Superior temporal gyrus (tissue), 1 donor: ENCODE measurements at regions not wholly inside any gene's neighbourhood (a gene's known extent, or its start where the extent isn't known, plus 50 kb on each side); places are given as distances from the start of the nearest gene placed in this dataset.

Source experiments
- DNase-seq: peaks from one replicate; pipeline ENCODE4 v3.0.0-alpha.2; 2016; ENCODE audit errors: extremely low spot score

- DNase-seq: peak; percentile 30
Measured at GRCh38 chr14:26128931-26129671, 468.7 kb downstream of the NOVA1 start.

DNA sequence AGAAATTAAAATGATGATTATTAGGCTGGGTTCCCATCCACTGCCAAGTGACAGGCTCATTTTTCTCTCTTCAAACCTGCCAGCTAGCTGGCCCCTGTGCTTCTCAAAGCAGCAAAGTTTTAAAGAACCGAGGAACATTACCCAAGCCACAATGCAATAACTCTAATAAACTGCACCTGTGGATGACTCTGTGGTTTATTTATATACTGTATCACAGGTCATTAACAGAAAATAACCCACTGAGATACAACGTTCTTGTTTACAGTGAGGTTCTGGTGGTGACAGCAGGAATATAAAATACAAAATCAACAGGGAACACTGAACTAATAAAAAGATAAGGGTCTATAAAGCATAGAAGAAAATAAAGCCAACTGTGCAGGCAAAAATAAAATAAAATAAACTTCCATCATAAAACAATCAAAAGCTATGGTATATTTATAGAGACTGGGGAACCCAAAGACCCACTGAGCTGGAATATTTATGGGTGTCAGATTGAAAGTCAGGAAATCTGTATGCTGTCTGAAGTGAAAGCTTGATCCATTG, 472.9 kb downstream of the NOVA1 start:
- no peak for DNase-seq

DNA sequence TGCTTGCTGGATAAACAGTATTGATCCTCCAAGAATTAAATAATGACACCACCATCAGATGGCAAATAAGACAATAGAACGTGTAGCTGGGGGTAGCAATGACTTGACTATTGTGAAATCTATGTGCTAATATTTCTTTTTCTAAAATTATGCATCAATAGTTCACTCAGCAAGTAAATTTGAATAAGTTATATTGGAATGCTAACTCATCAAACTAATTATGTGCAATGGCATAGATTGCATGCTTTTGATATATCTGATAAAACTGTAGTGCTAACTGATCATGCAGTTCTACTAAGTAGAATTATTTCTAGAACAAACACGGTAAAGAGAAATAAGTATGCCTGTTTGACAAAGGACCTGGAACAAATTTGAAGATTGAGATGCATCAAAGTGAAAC, 474.4 kb downstream of the NOVA1 start:
- no peak for DNase-seq

DNA sequence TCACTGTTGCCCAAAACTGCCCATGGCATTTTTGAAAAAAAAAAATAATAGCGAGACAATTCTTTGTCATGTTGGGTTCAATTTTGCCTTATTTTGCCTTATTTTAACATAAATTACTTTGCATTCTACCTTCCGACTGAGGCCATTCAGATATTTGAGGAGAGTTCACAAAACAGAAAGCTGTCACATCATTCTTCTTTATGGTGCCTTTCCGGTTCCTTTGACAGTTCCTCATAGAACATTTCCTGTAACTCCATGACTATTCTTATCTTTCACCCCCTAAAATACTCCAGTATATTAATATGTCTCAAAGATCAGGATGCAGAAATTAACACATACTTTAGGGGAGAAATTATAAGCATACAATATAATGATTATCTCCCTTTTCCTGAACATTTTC, 476.7 kb downstream of the NOVA1 start:
- no peak for DNase-seq

DNA sequence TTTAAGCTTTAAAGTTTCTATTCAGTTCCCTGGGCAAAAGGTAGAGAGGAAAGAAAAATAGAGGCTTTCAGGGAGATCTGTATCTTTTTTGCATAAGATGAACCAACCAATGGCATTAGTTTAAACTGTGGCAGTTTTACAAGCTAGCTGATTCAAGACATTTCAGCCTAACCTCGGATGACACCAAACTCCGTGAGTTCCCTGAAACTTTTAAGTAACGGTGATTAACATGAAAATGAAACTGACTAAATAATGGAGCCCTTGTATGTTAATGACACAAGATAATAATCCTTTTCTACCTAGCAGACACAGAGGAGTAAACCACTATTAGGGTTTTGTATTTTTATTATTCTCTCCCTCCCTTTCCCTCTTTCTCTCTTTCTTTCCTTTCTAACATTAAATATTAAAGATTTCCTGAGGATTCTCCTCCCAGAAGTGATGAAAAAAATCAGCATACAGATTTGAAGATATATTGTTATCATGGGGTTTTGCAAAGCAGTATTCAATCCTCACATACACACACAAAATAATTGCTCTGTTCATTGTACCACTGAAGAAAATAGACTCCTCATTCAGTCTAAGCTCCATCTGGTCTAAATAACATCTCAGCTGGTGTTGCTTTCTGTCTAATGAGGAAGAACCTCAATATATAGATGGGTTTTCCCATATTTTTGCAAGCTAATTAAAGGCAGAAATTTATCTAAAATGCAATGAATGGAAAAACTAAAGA, 483.8 kb downstream of the NOVA1 start:
- no peak for DNase-seq

DNA sequence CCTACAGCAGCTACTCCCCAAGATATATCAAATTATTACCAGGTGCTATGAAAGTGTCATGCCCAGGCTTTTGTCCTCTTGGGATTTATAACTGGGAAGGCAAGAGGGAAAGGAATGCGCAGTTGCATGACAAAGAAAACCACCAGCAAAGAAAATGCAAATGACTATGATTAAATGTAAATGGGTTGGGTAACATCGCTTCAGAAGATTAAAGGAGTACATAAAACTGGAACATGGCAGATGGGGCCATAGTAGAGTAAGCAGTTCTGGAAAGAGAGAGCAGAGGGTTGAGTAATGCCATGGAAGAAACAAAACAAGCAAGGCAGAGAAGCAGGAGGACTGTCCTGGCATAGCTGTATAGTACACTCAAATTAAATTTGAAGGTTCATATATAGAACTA, 493.1 kb downstream of the NOVA1 start:
- no peak for DNase-seq

DNA sequence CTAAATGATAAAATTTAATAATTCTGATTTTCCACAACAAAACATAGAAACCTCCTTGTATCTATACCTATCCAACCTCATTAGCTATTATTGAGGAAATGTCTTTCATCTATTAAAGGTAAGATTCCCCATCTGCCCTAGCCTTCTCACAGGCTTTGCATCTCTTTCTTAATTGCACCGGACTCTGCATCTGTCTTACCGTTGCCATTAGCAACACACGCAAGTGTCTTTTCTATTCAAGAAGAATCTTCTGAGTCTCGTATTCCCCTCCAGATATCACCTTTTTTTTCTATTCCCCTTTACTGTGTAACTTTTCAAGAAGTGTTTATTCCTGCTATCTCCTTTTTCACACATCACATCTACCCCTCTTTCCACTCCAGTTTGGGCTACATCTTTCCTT, 500.0 kb downstream of the NOVA1 start:
- peak; percentile 19 for DNase-seq

GRCh38 chr14:26088275-26088674, 509.6 kb downstream of the NOVA1 start:
- DNase-seq: no peak

DNA sequence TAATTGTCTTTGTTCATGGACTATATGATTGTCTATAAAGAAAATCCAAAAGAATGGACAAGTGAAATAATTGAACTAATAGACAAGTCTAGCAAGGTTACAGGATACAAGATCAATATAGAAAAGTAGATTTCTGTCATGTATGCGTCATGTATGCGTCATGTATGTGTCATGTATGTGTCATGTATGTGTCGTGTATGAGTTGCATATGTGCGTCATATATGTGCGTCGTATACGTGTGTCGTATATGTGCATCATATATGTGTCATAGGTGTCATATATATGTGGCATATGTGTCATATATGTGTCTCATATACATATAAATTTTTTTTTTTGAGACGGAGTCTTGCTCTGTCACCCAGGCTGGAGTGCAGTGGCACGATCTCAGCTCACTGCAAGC, 516.8 kb downstream of the NOVA1 start:
- no peak for DNase-seq

DNA sequence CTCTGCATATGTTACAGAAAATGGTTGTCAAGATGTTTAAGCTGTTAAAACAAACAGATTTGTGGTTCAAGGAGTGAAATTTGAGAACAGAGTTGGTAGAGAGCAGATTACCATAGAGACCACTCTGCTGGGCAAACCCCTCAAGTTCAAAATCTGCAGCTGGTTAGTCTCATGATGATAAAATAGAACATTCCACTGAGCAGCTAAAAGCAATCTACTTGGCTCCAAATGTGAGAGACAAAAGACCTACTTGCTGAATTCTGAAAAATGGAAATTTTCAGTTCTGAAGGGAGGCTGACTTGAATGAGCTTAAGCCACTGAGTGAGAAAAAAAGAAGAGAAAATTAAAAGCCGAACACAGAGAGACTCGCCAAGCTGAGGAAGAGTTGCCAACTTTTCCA, 519.3 kb downstream of the NOVA1 start:
- DNase-seq: peak; percentile 32

- DNase-seq: no peak
Measured at GRCh38 chr14:26074892-26075291, 522.9 kb downstream of the NOVA1 start.

DNA sequence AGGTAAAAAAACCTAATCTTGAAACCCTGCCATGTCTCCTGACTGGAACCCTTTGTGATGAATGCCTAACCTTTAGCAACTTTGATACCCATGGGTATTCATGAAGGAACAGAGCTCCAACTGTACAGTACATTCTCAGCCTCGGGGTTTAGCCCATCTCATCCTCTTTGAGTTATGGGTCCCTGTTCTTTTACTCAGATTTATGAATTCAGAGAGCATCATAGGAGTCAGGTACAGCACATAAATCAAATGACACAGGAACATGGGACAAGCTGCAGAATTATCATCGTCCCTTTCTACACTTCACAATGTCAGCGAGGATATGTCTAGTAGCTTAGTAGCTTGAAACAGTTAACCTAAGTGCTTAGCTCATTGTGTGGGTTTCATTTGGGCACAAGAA, 527.4 kb downstream of the NOVA1 start:
- no peak for DNase-seq

DNA sequence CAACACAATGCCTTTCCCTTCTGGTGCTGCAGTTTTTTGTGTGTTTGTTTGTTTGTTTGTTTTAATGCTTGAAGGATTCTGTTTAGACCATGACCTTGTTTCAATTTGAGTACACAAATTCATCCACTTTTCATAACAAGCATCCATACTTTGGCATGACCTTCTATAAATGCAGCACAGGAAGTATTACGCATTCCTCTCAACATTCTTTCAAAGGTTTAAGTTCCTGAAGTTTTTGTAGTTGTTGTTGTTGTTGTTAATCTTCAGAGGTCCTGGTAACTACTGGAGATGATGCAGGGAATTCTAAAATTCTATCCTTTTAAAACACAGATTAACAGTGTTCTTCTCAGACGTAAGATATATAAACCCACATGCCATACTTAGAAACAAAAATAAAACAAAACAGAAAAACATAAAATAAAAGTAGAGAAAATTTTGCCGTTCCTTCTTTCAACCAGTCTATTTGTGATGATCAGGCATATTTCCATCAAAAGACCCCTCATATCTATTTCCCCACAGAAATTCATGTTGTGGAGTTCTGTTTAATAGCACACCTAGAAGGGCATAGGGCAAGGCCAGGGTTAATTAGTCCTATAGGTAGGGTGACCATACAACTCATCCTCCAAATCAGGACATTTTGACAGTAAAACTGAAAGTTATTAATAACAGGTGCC, 529.9 kb downstream of the NOVA1 start:
- no peak for DNase-seq

GRCh38 chr14:26067341-26067740, 530.5 kb downstream of the NOVA1 start:
- no peak for DNase-seq

GRCh38 chr14:26056036-26056616, 541.7 kb downstream of the NOVA1 start:
- DNase-seq: no peak

- DNase-seq: no peak
Measured at GRCh38 chr14:26032348-26032747, 565.5 kb downstream of the NOVA1 start.

- DNase-seq: no peak
Measured at GRCh38 chr14:26026384-26026783, 571.4 kb downstream of the NOVA1 start.

DNA sequence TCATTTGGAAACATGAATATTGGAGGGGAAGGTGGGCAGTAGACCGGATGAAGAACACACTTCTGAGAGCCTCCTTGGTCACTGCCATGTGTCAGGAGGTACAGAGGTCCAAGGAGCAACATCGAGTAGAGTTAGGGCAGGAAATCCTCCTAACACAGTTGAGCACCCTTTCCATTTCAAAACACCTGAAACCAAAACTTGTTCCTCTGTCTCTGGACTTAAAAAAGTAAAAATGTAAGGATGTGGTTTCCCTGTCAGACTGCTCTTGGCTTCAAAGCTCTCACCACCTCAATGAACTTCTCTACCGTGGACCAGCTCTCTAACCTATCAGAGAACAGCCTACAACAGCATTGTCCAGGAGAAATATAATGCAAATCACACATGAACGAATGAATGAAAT, 573.9 kb downstream of the NOVA1 start:
- DNase-seq: no peak

DNA sequence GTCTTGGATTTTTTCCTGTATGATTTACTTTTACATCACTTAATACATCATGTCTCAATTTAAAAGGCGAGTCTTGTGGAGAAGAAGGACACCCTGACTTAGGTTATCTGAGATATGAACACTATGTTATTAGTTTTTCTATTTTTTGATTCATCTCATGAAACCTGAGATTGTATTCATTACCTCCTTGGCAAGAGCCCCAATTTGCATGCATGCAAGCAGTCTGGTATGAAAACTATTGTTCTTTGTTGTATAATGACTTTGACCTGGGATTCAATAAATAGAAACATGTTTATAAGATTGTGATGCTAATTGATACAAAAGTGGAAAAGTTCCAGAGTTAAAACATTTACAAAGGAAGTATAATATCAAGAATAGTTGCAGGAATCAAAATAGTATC, 576.1 kb downstream of the NOVA1 start:
- DNase-seq: no peak

DNA sequence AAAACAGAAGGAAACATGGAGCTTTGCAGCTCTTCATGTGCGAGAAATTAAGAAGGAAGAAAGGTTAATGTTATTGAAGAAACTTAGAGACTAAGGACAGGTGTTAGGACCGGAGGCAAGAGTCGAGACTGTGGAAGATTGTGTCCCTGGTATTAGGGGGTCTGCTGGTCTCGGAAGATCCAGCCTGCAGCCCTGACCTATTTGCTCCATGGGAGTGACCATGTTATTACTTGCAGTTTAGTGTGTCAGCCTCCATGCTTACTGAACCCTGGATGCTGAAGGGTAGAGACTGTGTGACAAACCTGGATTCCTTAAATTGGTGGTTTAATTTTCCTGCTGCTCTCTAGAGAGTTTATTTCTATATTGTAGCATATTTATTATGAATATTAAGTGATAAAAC, 580.6 kb downstream of the NOVA1 start:
- DNase-seq: no peak

DNA sequence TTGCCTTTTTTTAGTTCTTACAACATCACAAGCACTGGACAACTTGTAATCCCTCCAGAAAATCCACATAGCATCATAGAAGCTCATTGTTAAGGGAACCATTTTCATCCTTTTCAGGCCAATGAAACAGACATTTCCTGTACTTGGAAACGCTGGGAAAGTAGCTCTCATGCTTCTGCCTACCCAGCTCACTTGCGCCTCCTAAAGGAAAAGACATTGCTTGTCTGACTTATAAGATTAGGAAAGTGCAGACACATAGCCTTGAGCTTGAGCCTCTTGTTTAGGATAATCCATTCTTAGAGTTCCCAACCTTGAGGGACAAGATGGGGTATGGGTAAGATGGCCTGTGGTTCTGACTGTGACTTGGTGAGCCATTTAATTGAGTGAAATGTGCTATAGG, 589.5 kb downstream of the NOVA1 start:
- DNase-seq: no peak

DNA sequence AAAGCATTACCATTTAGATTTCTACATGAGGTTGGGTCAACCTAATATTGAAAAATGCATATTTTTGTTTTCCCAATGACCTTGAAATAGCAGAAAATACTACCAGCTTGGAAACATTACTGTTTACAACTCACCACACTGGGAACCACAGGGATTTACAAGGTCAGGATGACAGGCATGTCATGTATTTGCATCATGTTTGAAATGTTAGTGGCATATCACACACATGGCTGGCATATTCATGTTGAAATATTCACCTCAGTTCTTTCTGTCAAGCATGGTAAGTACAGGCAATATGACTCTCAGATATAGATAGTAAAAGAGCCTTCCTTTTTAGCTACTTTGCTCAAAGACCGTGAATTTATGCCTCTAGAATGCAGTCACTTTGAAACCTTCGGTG, 593.5 kb downstream of the NOVA1 start:
- DNase-seq: no peak
